ENCODE measurements at regions not wholly inside any gene's neighbourhood (a gene's known extent, or its start where the extent isn't known, plus 50 kb on each side); places are given as distances from the start of the nearest gene placed in this dataset.

DNA sequence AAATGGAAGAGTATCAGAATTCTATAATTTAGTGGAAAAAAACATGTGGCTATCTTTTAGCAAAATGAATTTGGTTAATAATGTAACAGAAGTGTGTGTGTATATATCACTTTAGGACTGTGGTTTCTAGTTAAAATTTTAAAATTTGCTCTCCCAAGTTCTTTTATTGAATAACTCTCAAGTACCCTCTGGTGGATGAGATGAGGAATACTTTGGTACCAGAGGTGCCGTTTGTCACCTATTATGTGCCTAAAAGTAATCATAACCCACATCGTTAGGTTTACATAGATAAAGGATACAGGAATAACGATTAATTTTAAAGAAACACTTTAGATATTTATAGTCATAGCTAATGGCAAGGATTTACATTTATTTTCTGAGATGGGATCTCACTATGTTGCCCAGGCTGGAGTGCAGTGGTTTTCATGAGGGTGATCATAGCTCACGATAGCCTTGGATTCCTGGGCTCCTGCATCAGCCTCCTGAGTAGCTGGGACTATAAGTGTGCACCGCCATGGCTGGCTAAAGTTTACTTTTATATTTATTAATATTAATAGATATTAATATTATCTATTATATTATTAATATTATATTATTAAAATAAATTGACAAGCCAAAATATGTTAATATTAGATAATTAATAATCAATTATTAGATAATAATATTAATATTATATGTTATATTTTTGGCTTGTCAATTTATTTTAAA is 66.7 kb upstream of the CAPRIN1 start:
- no peak for DNase-seq (ENCODE audit: low read depth in 1 of 2, low spot score in 1 of 2)
- Histone ChIP-seq H3K27me3 (ENCODE audit: insufficient read depth, poor library complexity, severe bottlenecking) (no peaks in the 10 kb centered on the region), H3K4me3 (replicated peaks; ENCODE audit: insufficient read depth, low read length) (no peak overlapping the region), H3K27ac (replicated peaks) (no peak overlapping the region)
- TF ChIP-seq GABPA (IDR thresholded peaks at IDR 0.05; ENCODE audit: low read depth), result no peak
- TF ChIP-seq, protein P1, sequence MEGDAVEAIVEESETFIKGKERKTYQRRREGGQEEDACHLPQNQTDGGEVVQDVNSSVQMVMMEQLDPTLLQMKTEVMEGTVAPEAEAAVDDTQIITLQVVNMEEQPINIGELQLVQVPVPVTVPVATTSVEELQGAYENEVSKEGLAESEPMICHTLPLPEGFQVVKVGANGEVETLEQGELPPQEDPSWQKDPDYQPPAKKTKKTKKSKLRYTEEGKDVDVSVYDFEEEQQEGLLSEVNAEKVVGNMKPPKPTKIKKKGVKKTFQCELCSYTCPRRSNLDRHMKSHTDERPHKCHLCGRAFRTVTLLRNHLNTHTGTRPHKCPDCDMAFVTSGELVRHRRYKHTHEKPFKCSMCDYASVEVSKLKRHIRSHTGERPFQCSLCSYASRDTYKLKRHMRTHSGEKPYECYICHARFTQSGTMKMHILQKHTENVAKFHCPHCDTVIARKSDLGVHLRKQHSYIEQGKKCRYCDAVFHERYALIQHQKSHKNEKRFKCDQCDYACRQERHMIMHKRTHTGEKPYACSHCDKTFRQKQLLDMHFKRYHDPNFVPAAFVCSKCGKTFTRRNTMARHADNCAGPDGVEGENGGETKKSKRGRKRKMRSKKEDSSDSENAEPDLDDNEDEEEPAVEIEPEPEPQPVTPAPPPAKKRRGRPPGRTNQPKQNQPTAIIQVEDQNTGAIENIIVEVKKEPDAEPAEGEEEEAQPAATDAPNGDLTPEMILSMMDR (IDR thresholded peaks at IDR 0.05; ENCODE audit: insufficient read depth, low read length), result peak; percentile 3
- no peak for TF ChIP-seq POLR2AphosphoS5 (IDR thresholded peaks at IDR 0.05; ENCODE audit: low read depth)
- TF ChIP-seq, protein P2, sequence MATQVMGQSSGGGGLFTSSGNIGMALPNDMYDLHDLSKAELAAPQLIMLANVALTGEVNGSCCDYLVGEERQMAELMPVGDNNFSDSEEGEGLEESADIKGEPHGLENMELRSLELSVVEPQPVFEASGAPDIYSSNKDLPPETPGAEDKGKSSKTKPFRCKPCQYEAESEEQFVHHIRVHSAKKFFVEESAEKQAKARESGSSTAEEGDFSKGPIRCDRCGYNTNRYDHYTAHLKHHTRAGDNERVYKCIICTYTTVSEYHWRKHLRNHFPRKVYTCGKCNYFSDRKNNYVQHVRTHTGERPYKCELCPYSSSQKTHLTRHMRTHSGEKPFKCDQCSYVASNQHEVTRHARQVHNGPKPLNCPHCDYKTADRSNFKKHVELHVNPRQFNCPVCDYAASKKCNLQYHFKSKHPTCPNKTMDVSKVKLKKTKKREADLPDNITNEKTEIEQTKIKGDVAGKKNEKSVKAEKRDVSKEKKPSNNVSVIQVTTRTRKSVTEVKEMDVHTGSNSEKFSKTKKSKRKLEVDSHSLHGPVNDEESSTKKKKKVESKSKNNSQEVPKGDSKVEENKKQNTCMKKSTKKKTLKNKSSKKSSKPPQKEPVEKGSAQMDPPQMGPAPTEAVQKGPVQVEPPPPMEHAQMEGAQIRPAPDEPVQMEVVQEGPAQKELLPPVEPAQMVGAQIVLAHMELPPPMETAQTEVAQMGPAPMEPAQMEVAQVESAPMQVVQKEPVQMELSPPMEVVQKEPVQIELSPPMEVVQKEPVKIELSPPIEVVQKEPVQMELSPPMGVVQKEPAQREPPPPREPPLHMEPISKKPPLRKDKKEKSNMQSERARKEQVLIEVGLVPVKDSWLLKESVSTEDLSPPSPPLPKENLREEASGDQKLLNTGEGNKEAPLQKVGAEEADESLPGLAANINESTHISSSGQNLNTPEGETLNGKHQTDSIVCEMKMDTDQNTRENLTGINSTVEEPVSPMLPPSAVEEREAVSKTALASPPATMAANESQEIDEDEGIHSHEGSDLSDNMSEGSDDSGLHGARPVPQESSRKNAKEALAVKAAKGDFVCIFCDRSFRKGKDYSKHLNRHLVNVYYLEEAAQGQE (IDR thresholded peaks at IDR 0.05; ENCODE audit: insufficient replicate concordance, low read depth), result no peak
- no peak for TF ChIP-seq SPI1 (IDR thresholded peaks at IDR 0.05; ENCODE audit: borderline replicate concordance, low read depth)

DNA sequence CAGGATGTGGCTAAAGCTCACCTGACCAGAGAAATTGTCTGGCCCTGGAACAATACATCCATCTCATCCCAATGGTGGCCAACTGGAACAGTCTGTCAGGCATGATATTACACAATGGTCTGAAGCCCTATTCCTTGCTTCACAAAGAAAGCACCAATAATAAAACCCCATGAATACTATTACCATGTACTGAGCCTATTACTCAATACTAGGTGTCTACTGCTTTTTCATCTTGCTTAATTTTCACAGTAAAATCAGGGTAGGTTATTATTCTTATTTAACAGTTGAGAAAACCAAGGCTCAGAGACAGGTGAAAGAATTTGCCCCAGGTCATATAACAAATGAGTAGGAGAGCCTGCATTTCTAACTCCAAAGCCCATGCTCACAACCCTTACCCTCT is 68.9 kb upstream of the CAPRIN1 start:
- H3K4me3 ChIP-seq (replicated peaks; ENCODE audit: insufficient read depth, low read length), result no peak overlapping the region
- DNase-seq (ENCODE audit: low read depth in 1 of 2, low spot score in 1 of 2), result no peak
- H3K27ac ChIP-seq (replicated peaks), result no peak overlapping the region
- H3K27me3 ChIP-seq (ENCODE audit: insufficient read depth, poor library complexity, severe bottlenecking), result no peaks in the 10 kb centered on the region
- TF ChIP-seq, protein P1 (IDR thresholded peaks at IDR 0.05; ENCODE audit: insufficient read depth, low read length), result no peak
- TF ChIP-seq POLR2AphosphoS5 (IDR thresholded peaks at IDR 0.05; ENCODE audit: low read depth), result no peak
- TF ChIP-seq GABPA (IDR thresholded peaks at IDR 0.05; ENCODE audit: low read depth), result no peak
- TF ChIP-seq SPI1 (IDR thresholded peaks at IDR 0.05; ENCODE audit: borderline replicate concordance, low read depth), result no peak

DNA sequence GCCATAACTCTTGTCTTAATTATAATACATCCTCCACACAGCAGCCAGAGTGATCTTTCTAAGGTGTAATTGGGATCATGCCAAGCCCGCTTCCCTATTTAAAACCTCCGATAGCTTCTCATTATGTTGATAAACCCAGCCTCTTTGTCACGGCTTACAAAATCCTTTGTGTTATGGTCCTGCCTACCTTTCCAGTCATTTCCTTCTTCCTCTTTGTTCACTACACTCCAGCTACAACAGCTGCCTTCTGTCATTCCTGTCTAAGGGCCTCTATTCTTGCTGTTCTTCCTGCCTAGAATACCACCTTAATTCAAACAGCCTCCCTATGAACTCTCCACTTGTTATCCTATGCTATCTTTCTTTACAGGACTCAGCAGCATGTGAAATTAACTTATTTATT is 70.6 kb upstream of the CAPRIN1 start:
- no peak overlapping the region for H3K4me3 ChIP-seq (replicated peaks; ENCODE audit: insufficient read depth, low read length)
- H3K27ac ChIP-seq (replicated peaks), result no peak overlapping the region
- DNase-seq (ENCODE audit: low read depth in 1 of 2, low spot score in 1 of 2), result peak in 1 of 2 experiments; percentile 55
- no peaks in the 10 kb centered on the region for H3K27me3 ChIP-seq (ENCODE audit: insufficient read depth, poor library complexity, severe bottlenecking)
- TF ChIP-seq, protein P2 (IDR thresholded peaks at IDR 0.05; ENCODE audit: insufficient replicate concordance, low read depth), result no peak
- TF ChIP-seq SPI1 (IDR thresholded peaks at IDR 0.05; ENCODE audit: borderline replicate concordance, low read depth), result peak; percentile 30; the same call in 1 of the 2 replicates
- no peak for TF ChIP-seq POLR2AphosphoS5 (IDR thresholded peaks at IDR 0.05; ENCODE audit: low read depth)
- TF ChIP-seq, protein P1 (IDR thresholded peaks at IDR 0.05; ENCODE audit: insufficient read depth, low read length), result no peak
- no peak for TF ChIP-seq GABPA (IDR thresholded peaks at IDR 0.05; ENCODE audit: low read depth)

Measured in HL-60 (cell line).